Hepatocyte (in vitro differentiated cells): ENCODE measurements at regions not wholly inside any gene's neighbourhood (a gene's known extent, or its start where the extent isn't known, plus 50 kb on each side); places are given as distances from the start of the nearest gene placed in this dataset.
A peak's percentile ranks its signal among the peaks of the same experiment; 100 is the strongest.

Experiments used
- DNase-seq: peaks from one replicate; pipeline ENCODE4 v3.0.0-alpha.2; 2016; ENCODE audit warnings: low spot score
- H2AFZ ChIP-seq: fragments of 200-600 bp; sonication (generic); 2 replicates; pipeline ENCODE4 v1.6.0; 2016; ENCODE audit warnings: antibody characterized with exemption, mild to moderate bottlenecking
- H3K27ac ChIP-seq: fragments of 200-600 bp; sonication (generic); 2 replicates; pipeline ENCODE4 v1.5.1; 2016; ENCODE audit warnings: mild to moderate bottlenecking
- H3K27me3 ChIP-seq: fragments of 200-600 bp; sonication (generic); 2 replicates; pipeline ENCODE4 v1.6.1; 2016
- H3K36me3 ChIP-seq: fragments of 200-600 bp; sonication (generic); replicated peaks from 2 replicates; pipeline ENCODE4 v1.5.1; 2016; ENCODE audit warnings: low read depth; ENCODE audit not compliant: insufficient read depth
- H3K4me1 ChIP-seq: fragments of 200-600 bp; sonication (generic); 2 replicates; pipeline ENCODE4 v1.5.1; 2016; ENCODE audit warnings: mild to moderate bottlenecking, moderate library complexity; ENCODE audit not compliant: insufficient read depth
- H3K4me2 ChIP-seq: fragments of 200-600 bp; sonication (generic); 2 replicates; pipeline ENCODE4 v1.6.0; 2016
- H3K4me3 ChIP-seq: fragments of 200-600 bp; sonication (generic); 2 replicates; pipeline ENCODE4 v1.5.1; 2016; ENCODE audit warnings: mild to moderate bottlenecking
- H3K79me2 ChIP-seq: fragments of 200-600 bp; sonication (generic); 2 replicates; pipeline ENCODE4 v1.6.0; 2017; ENCODE audit warnings: mild to moderate bottlenecking
- H3K9me2 ChIP-seq: fragments of 200-600 bp; sonication (generic); replicated peaks from 2 replicates; pipeline ENCODE4 v1.6.0; 2017; ENCODE audit warnings: mild to moderate bottlenecking; ENCODE audit not compliant: insufficient read depth
- H3K9me3 ChIP-seq: fragments of 200-600 bp; sonication (generic); 2 replicates; pipeline ENCODE4 v1.5.1; 2016; ENCODE audit warnings: low read depth, mild to moderate bottlenecking
- H4K20me1 ChIP-seq: fragments of 200-600 bp; sonication (generic); 2 replicates; pipeline ENCODE4 v1.6.0; 2016; ENCODE audit warnings: mild to moderate bottlenecking; ENCODE audit not compliant: insufficient read depth, poor library complexity, severe bottlenecking
- EZH2 ChIP-seq: fragments of 200-600 bp; sonication (generic); IDR thresholded peaks from 2 replicates; pipeline ENCODE4 v1.6.1; 2016; ENCODE audit warnings: antibody characterized with exemption, mild to moderate bottlenecking, borderline replicate concordance
- EZH2phosphoT487 ChIP-seq: fragments of 200-600 bp; sonication (generic); IDR thresholded peaks from one replicate; pipeline ENCODE4 v1.6.1; 2018; ENCODE audit warnings: antibody characterized with exemption, mild to moderate bottlenecking, low read depth, moderate library complexity; ENCODE audit not compliant: unreplicated experiment, severe bottlenecking
- WGBS: methylation state at CpG from one replicate; pipeline ENCODE4 v1.1.6; 2016; ENCODE audit warnings: low lambda C conversion rate; ENCODE audit errors: missing lambda C conversion rate; 5-methylcytosine and 5-hydroxymethylcytosine counted together
- TF ChIP-seq, protein P1 (sequence below): fragments of 200-600 bp; sonication (generic); IDR thresholded peaks from 2 replicates; pipeline ENCODE4 v1.5.1; 2016; ENCODE audit warnings: antibody characterized with exemption, mild to moderate bottlenecking; ENCODE audit not compliant: poor library complexity

GRCh38 chr18:75553021-75553420, 125.5 kb upstream of the SMIM21 start:
- no peaks in the 10 kb centered on the region for H3K9me3 ChIP-seq
- H3K27ac ChIP-seq: no peak overlapping the region
- no peaks in the 10 kb centered on the region for H3K9me2 ChIP-seq
- DNase-seq: no peak
- H3K79me2 ChIP-seq: no peaks in the 10 kb centered on the region
- no peaks in the 10 kb centered on the region for H4K20me1 ChIP-seq
- no peak overlapping the region for H2AFZ ChIP-seq
- H3K36me3 ChIP-seq: no peaks in the 10 kb centered on the region
- H3K4me1 ChIP-seq: no peaks in the 10 kb centered on the region
- H3K4me3 ChIP-seq: no peak overlapping the region
- TF ChIP-seq EZH2: no peak
- no peak for TF ChIP-seq EZH2phosphoT487
- TF ChIP-seq, protein P1, sequence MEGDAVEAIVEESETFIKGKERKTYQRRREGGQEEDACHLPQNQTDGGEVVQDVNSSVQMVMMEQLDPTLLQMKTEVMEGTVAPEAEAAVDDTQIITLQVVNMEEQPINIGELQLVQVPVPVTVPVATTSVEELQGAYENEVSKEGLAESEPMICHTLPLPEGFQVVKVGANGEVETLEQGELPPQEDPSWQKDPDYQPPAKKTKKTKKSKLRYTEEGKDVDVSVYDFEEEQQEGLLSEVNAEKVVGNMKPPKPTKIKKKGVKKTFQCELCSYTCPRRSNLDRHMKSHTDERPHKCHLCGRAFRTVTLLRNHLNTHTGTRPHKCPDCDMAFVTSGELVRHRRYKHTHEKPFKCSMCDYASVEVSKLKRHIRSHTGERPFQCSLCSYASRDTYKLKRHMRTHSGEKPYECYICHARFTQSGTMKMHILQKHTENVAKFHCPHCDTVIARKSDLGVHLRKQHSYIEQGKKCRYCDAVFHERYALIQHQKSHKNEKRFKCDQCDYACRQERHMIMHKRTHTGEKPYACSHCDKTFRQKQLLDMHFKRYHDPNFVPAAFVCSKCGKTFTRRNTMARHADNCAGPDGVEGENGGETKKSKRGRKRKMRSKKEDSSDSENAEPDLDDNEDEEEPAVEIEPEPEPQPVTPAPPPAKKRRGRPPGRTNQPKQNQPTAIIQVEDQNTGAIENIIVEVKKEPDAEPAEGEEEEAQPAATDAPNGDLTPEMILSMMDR: no peak
- H3K27me3 ChIP-seq: no peaks in the 10 kb centered on the region
- H3K4me2 ChIP-seq: no peak overlapping the region
- 91% methylated on average over 8 of the region's 8 CpGs for WGBS

GRCh38 chr18:75551071-75551470, 123.6 kb upstream of the SMIM21 start:
- Histone ChIP-seq H4K20me1 (no peaks in the 10 kb centered on the region), H3K27me3 (no peaks in the 10 kb centered on the region), H3K4me2 (no peak overlapping the region), H3K9me3 (no peaks in the 10 kb centered on the region), H3K27ac (no peak overlapping the region), H2AFZ (no peak overlapping the region), H3K4me1 (no peaks in the 10 kb centered on the region), H3K36me3 (no peaks in the 10 kb centered on the region), H3K79me2 (no peaks in the 10 kb centered on the region), H3K4me3 (no peak overlapping the region), H3K9me2 (no peaks in the 10 kb centered on the region)
- WGBS: 57% methylated on average over 4 of the region's 4 CpGs
- DNase-seq: peak; percentile 28
- TF ChIP-seq EZH2phosphoT487: no peak
- TF ChIP-seq, protein P1: no peak
- TF ChIP-seq EZH2: no peak

DNA sequence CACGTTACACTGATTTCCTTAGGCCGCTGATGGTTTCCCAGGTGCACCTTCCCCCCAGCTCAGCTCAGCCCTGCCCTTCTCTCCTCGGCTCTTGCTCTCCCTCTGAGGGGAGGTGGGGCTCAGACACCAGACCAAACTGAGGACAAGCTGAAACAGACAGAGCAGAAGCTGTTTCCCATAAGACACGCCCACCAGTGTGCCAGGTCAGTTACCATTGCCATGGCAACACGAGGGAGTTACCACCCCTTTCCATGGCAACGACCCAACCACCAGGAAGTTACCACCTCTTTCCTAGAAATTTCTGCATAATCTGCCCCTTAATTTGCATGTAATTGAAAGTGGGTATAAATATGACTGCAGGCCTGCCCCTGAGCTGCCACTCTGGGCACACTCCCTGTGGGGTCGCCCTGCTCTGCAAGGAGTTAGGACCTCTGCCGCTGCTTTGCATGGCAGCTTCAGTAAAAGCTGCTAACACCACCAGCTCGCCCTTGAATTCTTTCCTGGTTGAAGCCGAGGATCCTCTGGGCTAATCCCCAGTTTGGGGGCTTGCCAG, 120.9 kb upstream of the SMIM21 start:
- DNase-seq: peak; percentile 38
- H3K9me2 ChIP-seq: no peaks in the 10 kb centered on the region
- no peak overlapping the region for H2AFZ ChIP-seq
- 83% methylated on average over 10 of the region's 10 CpGs for WGBS
- H3K27ac ChIP-seq: no peak overlapping the region
- no peak overlapping the region for H3K4me2 ChIP-seq
- no peaks in the 10 kb centered on the region for H3K27me3 ChIP-seq
- no peak overlapping the region for H3K4me3 ChIP-seq
- H3K36me3 ChIP-seq: no peaks in the 10 kb centered on the region
- no peaks in the 10 kb centered on the region for H3K79me2 ChIP-seq
- no peaks in the 10 kb centered on the region for H3K4me1 ChIP-seq
- H3K9me3 ChIP-seq: no peaks in the 10 kb centered on the region
- H4K20me1 ChIP-seq: no peaks in the 10 kb centered on the region
- TF ChIP-seq, protein P1: no peak
- TF ChIP-seq EZH2phosphoT487: no peak
- TF ChIP-seq EZH2: no peak

DNA sequence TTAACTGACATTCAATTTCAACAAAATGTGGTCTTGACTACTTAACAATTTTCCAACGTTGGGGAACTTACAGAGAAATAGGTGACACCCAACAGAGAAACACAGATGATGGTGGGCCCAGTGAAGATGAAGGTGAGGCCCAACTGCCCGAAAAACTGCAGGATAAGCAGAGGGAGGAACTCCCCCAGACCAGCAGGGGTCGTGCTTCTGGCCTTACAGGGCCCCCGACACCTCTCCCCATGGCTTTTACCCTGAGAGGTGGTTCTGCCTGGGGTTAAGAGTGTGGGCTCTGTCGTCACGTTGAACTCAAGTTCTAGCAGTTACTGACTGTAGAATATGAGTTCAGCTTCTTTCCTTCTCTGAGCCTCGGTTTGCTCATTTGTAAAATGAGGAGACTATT, 119.5 kb upstream of the SMIM21 start:
- H3K4me1 ChIP-seq: no peaks in the 10 kb centered on the region
- H3K27me3 ChIP-seq: no peaks in the 10 kb centered on the region
- TF ChIP-seq EZH2phosphoT487 (no peak), EZH2 (no peak)
- TF ChIP-seq, protein P1: no peak
- H3K79me2 ChIP-seq: no peaks in the 10 kb centered on the region
- H3K9me2 ChIP-seq: no peaks in the 10 kb centered on the region
- H3K27ac ChIP-seq: no peak overlapping the region
- H3K9me3 ChIP-seq: no peaks in the 10 kb centered on the region
- no peaks in the 10 kb centered on the region for H4K20me1 ChIP-seq
- H3K4me3 ChIP-seq: no peak overlapping the region
- H2AFZ ChIP-seq: no peak overlapping the region
- 89% methylated on average over 7 of the region's 7 CpGs for WGBS
- H3K36me3 ChIP-seq: no peaks in the 10 kb centered on the region
- no peak overlapping the region for H3K4me2 ChIP-seq
- DNase-seq: no peak
